NCI-H1105 treated with DMSO at 0.1 percent for 48 hours (cell line): ENCODE measurements at regions not wholly inside any gene's neighbourhood (a gene's known extent, or its start where the extent isn't known, plus 50 kb on each side); places are given as distances from the start of the nearest gene placed in this dataset.

ENCODE experiments used
- DNase-seq: peaks from one replicate; lab custom pipeline; 2025; lab: John Stamatoyannopoulos, UW

DNA sequence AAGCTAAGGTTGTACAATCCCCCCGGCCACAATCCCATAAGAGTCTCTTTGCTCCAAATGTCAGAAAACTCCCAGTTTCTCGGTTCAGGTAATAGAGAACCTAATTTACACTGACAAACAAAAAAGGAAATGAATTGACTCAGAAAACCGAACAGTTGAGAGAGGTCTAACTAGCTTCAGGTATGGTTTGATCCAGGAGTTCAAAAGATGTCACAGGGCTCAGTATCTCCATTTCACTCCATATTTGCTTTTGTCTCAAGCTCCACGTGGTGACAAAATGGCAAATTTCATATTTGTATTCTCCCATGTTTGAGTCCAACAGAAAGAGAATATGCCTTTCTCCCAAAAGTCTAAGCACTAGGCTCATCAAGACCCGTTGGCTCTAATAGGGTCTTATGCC is 117.4 kb downstream of the AXIN2 start:
- DNase-seq = no peak

DNA sequence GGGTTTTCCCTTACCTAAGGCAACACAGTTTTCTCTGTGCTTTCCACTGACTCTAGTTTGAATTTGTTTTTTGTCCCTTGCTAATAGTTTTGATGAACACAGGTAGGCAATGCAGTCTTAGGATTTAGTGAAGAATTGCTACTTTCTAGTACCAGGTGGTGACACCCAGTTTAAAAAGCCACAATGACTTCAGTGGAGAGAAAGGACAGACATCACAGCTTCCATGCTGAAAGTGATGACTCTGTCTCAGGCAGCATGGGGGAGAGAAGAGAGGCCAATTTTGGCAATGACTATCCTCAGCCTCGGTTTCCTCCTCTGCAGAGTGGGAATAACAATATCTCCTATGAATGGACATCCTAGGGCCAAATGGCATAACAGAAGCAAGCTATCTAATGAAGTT is 118.8 kb downstream of the AXIN2 start:
- no peak for DNase-seq

- no peak for DNase-seq
Measured at GRCh38 chr17:65442250-65442649, 119.2 kb downstream of the AXIN2 start.

GRCh38 chr17:65441053-65441605 is 120.3 kb downstream of the AXIN2 start:
- no peak for DNase-seq

- DNase-seq = no peak
Measured at GRCh38 chr17:65438708-65439294, 122.6 kb downstream of the AXIN2 start.

- no peak for DNase-seq
Measured at GRCh38 chr17:65438173-65438572, 123.3 kb downstream of the AXIN2 start.

DNA sequence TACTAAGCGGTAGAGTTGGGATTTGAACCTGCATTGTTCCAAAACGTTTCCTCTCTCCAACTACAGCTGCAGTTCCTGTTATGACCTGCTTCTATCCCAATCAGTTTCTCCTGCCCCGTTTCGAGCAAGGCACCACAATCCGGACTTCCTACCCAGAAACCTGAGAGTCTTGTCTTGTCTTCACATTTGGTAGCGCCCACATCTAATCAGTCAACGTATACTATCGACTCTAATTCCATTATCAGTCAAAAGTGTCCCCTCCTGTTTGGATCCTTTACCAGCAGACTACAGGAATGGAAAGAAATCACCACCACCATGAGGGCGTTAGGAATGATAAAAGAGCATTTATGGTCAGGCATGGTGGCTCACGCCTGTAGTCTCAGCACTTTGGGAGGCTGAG is 124.6 kb downstream of the AXIN2 start:
- DNase-seq = no peak

GRCh38 chr17:65434878-65435277 is 126.6 kb downstream of the AXIN2 start:
- no peak for DNase-seq

GRCh38 chr17:65434251-65434650 is 127.2 kb downstream of the AXIN2 start:
- no peak for DNase-seq

DNA sequence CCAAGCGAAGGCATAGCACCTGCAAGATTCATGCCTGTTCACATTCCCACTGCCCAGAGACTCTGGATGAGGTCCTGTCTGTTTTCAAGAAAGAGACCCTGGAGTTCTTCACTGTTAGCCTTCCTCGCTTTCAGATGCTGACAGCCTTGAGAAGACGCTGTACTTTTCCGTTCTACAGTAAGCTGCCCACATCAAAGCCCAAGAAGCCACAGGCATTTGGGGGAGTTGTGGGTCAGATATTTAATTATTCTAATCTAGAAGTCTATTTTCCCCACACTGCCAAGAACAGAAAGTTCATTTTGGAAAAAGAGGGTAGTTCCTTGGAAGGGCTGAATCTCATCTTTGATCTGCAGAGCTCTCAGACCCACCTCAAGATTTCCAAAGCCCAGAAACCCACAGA is 127.9 kb downstream of the AXIN2 start:
- DNase-seq = no peak

- DNase-seq = no peak
Measured at GRCh38 chr17:65433157-65433556, 128.3 kb downstream of the AXIN2 start.

GRCh38 chr17:65431116-65431515 is 130.3 kb downstream of the AXIN2 start:
- no peak for DNase-seq

- DNase-seq = no peak
Measured at GRCh38 chr17:65430209-65430833, 131.1 kb downstream of the AXIN2 start.

DNA sequence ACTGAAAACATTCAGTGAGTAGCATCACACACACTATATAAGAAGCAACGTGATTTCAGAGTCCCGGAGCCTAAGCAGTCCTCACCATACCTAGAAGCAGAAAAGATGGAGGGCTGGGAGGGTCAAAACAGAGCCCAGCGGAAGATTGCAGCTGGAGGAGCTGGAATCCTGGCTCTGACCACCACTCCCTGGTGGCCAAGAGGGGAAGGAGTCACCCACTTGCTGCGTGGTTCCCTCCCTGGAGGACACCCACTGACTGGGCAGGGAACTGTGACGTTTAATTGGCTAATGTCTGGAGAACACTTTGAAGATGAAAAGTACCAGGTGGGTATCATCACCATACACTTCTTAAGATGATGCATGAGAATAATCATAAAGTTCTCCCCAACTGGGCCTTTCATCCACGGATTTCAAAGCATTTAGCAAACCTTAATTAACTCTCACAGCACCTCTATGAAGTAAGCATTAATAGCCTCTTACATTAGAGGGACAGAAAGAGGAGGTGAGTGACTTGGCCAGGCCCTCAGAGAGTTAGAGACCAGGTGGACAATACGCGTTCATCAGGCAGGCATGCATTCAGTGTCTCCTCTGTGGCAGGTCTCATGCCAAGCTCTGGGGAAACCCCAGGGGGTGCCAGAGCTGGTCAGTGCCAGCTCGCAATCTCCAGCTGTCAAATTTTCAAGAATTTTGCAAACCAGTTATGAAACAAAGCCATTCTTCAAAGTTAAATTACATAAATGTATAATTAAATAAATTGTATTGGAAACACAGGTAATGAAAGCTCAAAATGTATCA is 137.9 kb downstream of the AXIN2 start:
- DNase-seq = no peak

- DNase-seq = no peak
Measured at GRCh38 chr17:65418622-65419021, 142.8 kb downstream of the AXIN2 start.

DNA sequence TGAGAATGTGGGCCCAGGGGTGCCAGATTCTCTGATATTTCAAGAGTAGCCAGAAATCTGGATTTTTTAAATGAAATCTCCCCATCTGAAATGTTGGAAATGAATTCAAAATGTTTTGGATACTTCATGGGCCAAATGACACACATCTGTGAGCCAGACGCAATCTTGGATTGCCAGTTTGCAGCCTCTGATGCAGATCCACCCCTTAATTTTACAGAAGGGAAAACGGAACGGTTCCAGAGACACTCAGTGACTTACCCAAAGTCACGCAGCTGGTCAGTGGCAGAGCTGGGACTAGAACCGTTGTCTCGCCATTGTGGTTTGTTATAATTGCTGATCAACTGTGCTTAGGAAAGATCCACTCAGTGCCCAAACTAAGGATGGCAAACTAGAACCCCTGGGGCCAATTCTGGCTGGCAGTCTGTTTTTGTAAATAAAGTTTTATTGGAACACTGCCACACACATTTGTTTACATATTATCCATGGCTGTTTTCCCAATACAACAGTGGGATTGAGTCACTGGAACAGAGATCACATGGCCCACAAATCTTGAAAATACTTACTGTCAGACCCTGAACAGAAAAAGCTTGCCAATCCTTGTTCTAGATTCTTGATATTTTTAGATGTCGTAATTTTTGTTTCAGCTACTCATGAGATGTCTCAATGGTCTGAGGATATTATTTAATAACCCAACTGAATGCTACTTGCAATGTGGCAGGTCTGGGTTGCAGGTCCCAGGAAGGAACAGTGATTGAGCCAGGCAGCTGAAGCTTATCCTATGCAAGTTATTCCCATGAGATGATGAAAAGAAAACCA is 143.8 kb downstream of the AXIN2 start:
- no peak for DNase-seq

DNA sequence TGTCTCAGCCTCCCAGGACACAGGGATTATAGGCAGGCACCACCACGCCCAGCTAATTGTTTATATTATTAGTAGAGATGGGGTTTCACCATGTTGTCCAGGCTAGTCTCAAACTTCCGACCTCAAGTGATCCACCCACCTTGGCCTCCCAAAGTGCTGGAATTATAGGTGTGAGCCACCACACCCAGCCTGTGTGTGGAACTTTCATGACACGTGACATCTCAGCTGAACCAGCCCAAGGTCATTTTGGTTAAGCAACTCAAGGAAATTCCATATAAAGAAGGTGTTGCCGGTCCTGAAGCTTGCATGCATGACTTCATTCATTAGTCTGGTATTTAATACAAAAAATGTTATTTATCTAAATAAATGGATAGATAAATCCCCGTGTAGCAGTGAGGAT is 145.5 kb downstream of the AXIN2 start:
- DNase-seq = no peak

GRCh38 chr17:65413390-65413789 is 148.1 kb downstream of the AXIN2 start:
- DNase-seq = no peak

DNA sequence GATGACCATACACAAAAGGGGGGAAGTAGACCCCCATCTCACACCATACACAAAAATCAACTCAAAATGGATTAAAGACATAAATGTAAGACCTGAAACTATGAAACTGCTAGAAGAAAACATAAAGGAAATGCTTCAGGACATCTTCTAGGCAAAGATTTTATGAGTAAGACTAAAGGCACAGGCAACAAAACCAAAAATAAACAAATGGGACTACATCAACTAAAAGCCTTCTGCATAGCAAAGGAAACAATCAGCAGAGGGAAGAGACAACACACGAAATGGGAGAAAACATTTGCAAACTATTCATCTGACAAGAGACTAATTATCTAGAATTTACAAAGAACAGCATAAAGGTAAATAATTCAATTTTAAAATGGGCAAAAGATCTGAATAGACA is 152.1 kb downstream of the AXIN2 start:
- no peak for DNase-seq

DNA sequence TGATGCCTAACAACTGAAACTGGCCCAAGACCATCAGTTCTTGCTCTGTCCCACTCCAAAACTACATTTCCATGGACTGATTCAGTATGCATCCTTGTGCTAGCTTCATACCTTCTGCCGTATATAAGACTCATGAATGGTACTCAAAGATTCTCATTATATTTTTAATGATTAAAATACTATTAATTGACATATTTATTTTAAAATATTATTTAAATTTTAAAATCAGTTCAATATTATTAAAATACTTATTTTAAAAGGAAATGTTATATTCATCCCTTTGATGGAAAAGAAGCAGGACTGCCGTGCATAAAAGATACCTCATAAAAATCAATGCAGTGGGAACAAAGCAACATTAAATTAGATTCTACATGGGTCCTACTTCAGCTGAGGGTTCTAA is 153.4 kb downstream of the AXIN2 start:
- no peak for DNase-seq

DNA sequence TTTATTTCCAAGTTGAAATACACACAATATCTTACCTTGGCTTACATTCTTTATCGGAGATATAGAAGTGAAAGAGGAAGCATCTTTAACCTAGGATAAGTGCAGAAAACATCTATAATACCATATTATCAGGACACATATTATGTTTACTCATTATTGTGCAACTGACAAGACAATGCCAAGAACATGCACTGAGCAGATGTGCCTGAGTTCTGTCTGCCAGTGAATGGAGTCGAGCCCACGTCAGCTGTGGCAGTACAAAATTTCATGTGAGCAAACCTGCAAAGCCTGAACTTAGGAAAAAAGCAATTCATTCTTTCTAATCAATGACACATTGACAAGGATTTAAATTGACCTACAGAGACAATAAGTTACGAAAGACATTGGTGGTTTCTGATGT is 154.4 kb downstream of the AXIN2 start:
- no peak for DNase-seq

GRCh38 chr17:65406552-65406951 is 154.9 kb downstream of the AXIN2 start:
- no peak for DNase-seq
